Endothelial cell of umbilical vein (primary cell): ENCODE measurements at regions not wholly inside any gene's neighbourhood (a gene's known extent, or its start where the extent isn't known, plus 50 kb on each side); places are given as distances from the start of the nearest gene placed in this dataset.

Experiments used
- BruUV-seq: library from RNA; stranded (reverse); fragments of 400-500 nt; replicated peaks from 2 replicates; lab custom pipeline; 2021; lab: Mats Ljungman, UMichigan
- CTCF ChIA-PET: fragments of 300-600, 350-600 bp; sonication (Branson Sonifier 250); formaldehyde crosslinking; loops from one replicate; lab custom pipeline; 2021; ENCODE audit warnings: antibody characterized with exemption, inconsistent platforms; lab: Charles Lee
- POLR2A ChIA-PET: fragments of 300-600, 350-600 bp; sonication (Branson Sonifier 250); formaldehyde crosslinking; loops from one replicate; lab custom pipeline; 2021; ENCODE audit warnings: antibody characterized with exemption, inconsistent platforms; lab: Charles Lee
- DNase-seq: peaks from one replicate; pipeline ENCODE4 v3.0.0-alpha.2; 2011; ENCODE audit warnings: low read depth, low spot score
- FAIRE-seq: peaks from 2 replicates; lab custom pipeline; 2011; peaks lifted over from hg19 to GRCh38; lab: Jason Lieb, UNC
- H2AFZ ChIP-seq: 2 replicates; pipeline ENCODE4 v1.6.0; 2012; ENCODE audit warnings: low read depth, low read length, control low read depth, inconsistent platforms
- H3K27ac ChIP-seq: 2 replicates; pipeline ENCODE4 v1.5.1; 2011; ENCODE audit warnings: low read depth, mild to moderate bottlenecking, control low read depth, low read length, moderate library complexity; ENCODE audit not compliant: insufficient read depth
- H3K27me3 ChIP-seq, 2 experiments: 2 replicates each; pipeline versions ENCODE4 v1.6.0 to v1.6.1; 2011; ENCODE audit warnings: low read length in 2 of 2, mixed read lengths in 1 of 2; ENCODE audit not compliant: control insufficient read depth in 2 of 2, insufficient read depth in 2 of 2
- H3K36me3 ChIP-seq, 2 experiments: 2 replicates in 1 of 2; 3 replicates in 1 of 2; pipeline ENCODE4 v1.5.1; 2011; ENCODE audit warnings: low read length in 2 of 2, mild to moderate bottlenecking in 1 of 2, moderate library complexity in 1 of 2; ENCODE audit not compliant: control insufficient read depth in 2 of 2, insufficient read depth in 2 of 2; ENCODE audit errors: extremely low read depth in 1 of 2
- H3K4me1 ChIP-seq: 3 replicates; pipeline ENCODE4 v1.5.1; 2011; ENCODE audit warnings: mild to moderate bottlenecking, low read length; ENCODE audit not compliant: control insufficient read depth, insufficient read depth; ENCODE audit errors: extremely low read depth
- H3K4me2 ChIP-seq: 2 replicates; pipeline ENCODE4 v1.6.1; 2011; ENCODE audit warnings: low read length, control low read depth, mixed read lengths; ENCODE audit not compliant: insufficient read depth
- H3K4me3 ChIP-seq, 3 experiments: fragments of 200-600 bp in 1 of 3; sonication (generic), shearing (Covaris generic) in 1 of 3; replicated peaks in 1 of 3; 2 replicates each; pipeline ENCODE4 v1.5.1; 2011 to 2016; ENCODE audit warnings: control low read depth in 3 of 3, low read length in 3 of 3, mild to moderate bottlenecking in 2 of 3, inconsistent platforms in 1 of 3, low read depth in 1 of 3, moderate library complexity in 1 of 3; ENCODE audit not compliant: insufficient read depth in 1 of 3
- H3K79me2 ChIP-seq: 2 replicates; pipeline ENCODE4 v1.6.0; 2012; ENCODE audit warnings: low read length, inconsistent platforms; ENCODE audit not compliant: control insufficient read depth, insufficient read depth
- H3K9ac ChIP-seq: replicated peaks from 2 replicates; pipeline ENCODE3; 2011; ENCODE audit warnings: low read length, control low read depth; ENCODE audit not compliant: insufficient read depth; ENCODE audit errors: extremely low read depth
- H3K9me1 ChIP-seq: replicated peaks from 3 replicates; pipeline ENCODE4 v1.6.0; 2011; ENCODE audit warnings: mild to moderate bottlenecking, low read length; ENCODE audit not compliant: control insufficient read depth, insufficient read depth; ENCODE audit errors: extremely low read depth
- H3K9me3 ChIP-seq: replicated peaks from 2 replicates; pipeline ENCODE4 v1.5.1; 2012; ENCODE audit warnings: low read length, inconsistent platforms; ENCODE audit not compliant: control insufficient read depth, insufficient read depth
- H4K20me1 ChIP-seq: replicated peaks from 2 replicates; pipeline ENCODE3; 2011; ENCODE audit warnings: mild to moderate bottlenecking, low read length; ENCODE audit not compliant: control insufficient read depth, insufficient read depth; ENCODE audit errors: extremely low read depth
- EZH2 ChIP-seq: IDR thresholded peaks from 2 replicates; pipeline ENCODE4 v1.6.1; 2012; ENCODE audit warnings: borderline replicate concordance, low read depth, mild to moderate bottlenecking, moderate library complexity, low read length, inconsistent platforms; ENCODE audit not compliant: severe bottlenecking
- FOS ChIP-seq: IDR thresholded peaks from 2 replicates; pipeline ENCODE4 v1.6.1; 2011; ENCODE audit warnings: mild to moderate bottlenecking, low read length, moderate library complexity, borderline replicate concordance; ENCODE audit not compliant: insufficient read depth
- GATA2 ChIP-seq: IDR thresholded peaks from 2 replicates; pipeline ENCODE4 v1.7.0; 2011; ENCODE audit warnings: low read depth, mild to moderate bottlenecking, moderate library complexity, mixed read lengths, low read length; ENCODE audit not compliant: insufficient read length, insufficient read depth
- JUN ChIP-seq: IDR thresholded peaks from 2 replicates; pipeline ENCODE4 v1.6.1; 2011; ENCODE audit warnings: borderline replicate concordance, low read depth; ENCODE audit not compliant: insufficient read length, insufficient read depth
- MAX ChIP-seq: IDR thresholded peaks from 2 replicates; pipeline ENCODE4 v1.6.1; 2011; ENCODE audit not compliant: insufficient read depth, insufficient read length
- MYC ChIP-seq: IDR thresholded peaks from one replicate; pipeline ENCODE4 v1.6.1; 2011; ENCODE audit warnings: mild to moderate bottlenecking, low read depth, low read length
- POLR2A ChIP-seq: IDR thresholded peaks from 2 replicates; pipeline ENCODE4 v1.6.1; 2012; ENCODE audit warnings: low read depth, mild to moderate bottlenecking, control low read depth, low read length
- POLR2AphosphoS5 ChIP-seq: IDR thresholded peaks from 2 replicates; pipeline ENCODE4 v1.6.1; 2012; ENCODE audit warnings: low read depth, mild to moderate bottlenecking, control low read depth, low read length, moderate library complexity; ENCODE audit not compliant: insufficient read depth
- dilution Hi-C: fragments of 300-500 bp; cut with MboI; formaldehyde crosslinking; loops from one replicate; pipeline ENCODE4 v1.15.0; 2019; ENCODE audit warnings: low sequenced_read_pairs; ENCODE audit not compliant: extremely low pct_ligation_motif_present
- intact Hi-C: fragments of 100-400 bp; cut with micrococcal nuclease; formaldehyde crosslinking; loops from one replicate; pipeline ENCODE4 v1.10.0; 2022
- TF ChIP-seq, protein P1 (sequence below), 2 donors: IDR thresholded peaks; 1 replicate in 1 of 2; 2 replicates in 1 of 2; pipeline ENCODE4 v1.5.1; 2011; ENCODE audit warnings: low read length in 2 of 2, mild to moderate bottlenecking in 2 of 2, moderate library complexity in 2 of 2, control low read depth in 1 of 2, inconsistent platforms in 1 of 2, low read depth in 1 of 2; ENCODE audit not compliant: insufficient read depth in 1 of 2; ENCODE audit errors: extremely low read depth in 1 of 2

GRCh38 chr1:168966217-168966616, 140.3 kb upstream of the ATP1B1 start:
- Histone ChIP-seq H4K20me1 (no peaks in the 10 kb centered on the region), H3K9me1 (no peaks in the 10 kb centered on the region), H3K9ac (no peak overlapping the region), H3K79me2 (no peaks in the 10 kb centered on the region), H3K4me1 (no peaks in the 10 kb centered on the region), H3K9me3 (no peaks in the 10 kb centered on the region), H3K4me2 (no peak overlapping the region), H3K27ac (no peak overlapping the region), H3K4me3 (no peak overlapping the region), H3K27me3 (no peaks in the 10 kb centered on the region), H3K36me3 (no peaks in the 10 kb centered on the region), H2AFZ (no peak overlapping the region)
- no peak for TF ChIP-seq EZH2
- no peak for TF ChIP-seq GATA2
- TF ChIP-seq POLR2AphosphoS5: no peak
- TF ChIP-seq MYC: no peak
- no peak for TF ChIP-seq FOS
- TF ChIP-seq POLR2A: no peak
- TF ChIP-seq JUN: no peak
- TF ChIP-seq, protein P1, sequence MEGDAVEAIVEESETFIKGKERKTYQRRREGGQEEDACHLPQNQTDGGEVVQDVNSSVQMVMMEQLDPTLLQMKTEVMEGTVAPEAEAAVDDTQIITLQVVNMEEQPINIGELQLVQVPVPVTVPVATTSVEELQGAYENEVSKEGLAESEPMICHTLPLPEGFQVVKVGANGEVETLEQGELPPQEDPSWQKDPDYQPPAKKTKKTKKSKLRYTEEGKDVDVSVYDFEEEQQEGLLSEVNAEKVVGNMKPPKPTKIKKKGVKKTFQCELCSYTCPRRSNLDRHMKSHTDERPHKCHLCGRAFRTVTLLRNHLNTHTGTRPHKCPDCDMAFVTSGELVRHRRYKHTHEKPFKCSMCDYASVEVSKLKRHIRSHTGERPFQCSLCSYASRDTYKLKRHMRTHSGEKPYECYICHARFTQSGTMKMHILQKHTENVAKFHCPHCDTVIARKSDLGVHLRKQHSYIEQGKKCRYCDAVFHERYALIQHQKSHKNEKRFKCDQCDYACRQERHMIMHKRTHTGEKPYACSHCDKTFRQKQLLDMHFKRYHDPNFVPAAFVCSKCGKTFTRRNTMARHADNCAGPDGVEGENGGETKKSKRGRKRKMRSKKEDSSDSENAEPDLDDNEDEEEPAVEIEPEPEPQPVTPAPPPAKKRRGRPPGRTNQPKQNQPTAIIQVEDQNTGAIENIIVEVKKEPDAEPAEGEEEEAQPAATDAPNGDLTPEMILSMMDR (IDR thresholded peaks at IDR 0.05; ENCODE audit: extremely low read depth in 1 of 2, insufficient read depth in 1 of 2, low read depth in 1 of 2, low read length in 2 of 2): no peak
- TF ChIP-seq MAX: no peak
- BruUV-seq: no TSS peak
- intact Hi-C loops (no loop called here), dilution Hi-C loops (no loop called here)
- DNase-seq (no peak), FAIRE-seq (no peak)
- ChIA-PET CTCF (interaction anchor here (1.2 to 1.7 kb wide), 2 partner anchors 12 to 382 kb away, joined by 3 to 4 read pairs; no protein-coding TSS in a partner anchor), POLR2A (no interaction called here)
